T1000 (cell line): ENCODE measurements at regions not wholly inside any gene's neighbourhood (a gene's known extent, or its start where the extent isn't known, plus 50 kb on each side); places are given as distances from the start of the nearest gene placed in this dataset.
"Not testable (repeated sequence)": the region's sequence is repeated elsewhere in the genome, so short reads cannot be mapped to it uniquely, and the experiment has no call there.

Experiments used
- DNase-seq: peaks from one replicate; lab custom pipeline; 2025; ENCODE audit warnings: mixed read lengths; lab: John Stamatoyannopoulos, UW

- no peak for DNase-seq
These were observed 98.0 kb downstream of the VCPKMT start for GRCh38 chr14:50018201-50018932.

DNA sequence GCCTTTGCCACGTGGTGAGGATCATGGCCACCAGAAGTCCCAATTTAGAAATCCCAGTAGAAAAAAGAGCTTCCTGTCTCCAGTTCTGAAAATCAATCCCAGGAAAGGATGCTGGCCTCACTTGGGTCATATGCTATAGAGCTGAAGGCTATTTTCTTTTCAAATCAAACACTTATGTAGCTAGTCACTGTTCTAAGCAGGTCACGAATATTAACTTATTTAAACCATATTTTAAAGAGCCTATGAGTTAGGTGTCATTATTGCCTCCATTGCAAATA, 97.5 kb downstream of the VCPKMT start:
- no peak for DNase-seq

- no peak for DNase-seq
These were observed 96.2 kb downstream of the VCPKMT start for GRCh38 chr14:50020184-50020583.

GRCh38 chr14:50020799-50021198, 95.6 kb downstream of the VCPKMT start:
- DNase-seq: no peak

- DNase-seq: no peak
These were observed 94.9 kb downstream of the VCPKMT start for GRCh38 chr14:50021261-50022031.

DNA sequence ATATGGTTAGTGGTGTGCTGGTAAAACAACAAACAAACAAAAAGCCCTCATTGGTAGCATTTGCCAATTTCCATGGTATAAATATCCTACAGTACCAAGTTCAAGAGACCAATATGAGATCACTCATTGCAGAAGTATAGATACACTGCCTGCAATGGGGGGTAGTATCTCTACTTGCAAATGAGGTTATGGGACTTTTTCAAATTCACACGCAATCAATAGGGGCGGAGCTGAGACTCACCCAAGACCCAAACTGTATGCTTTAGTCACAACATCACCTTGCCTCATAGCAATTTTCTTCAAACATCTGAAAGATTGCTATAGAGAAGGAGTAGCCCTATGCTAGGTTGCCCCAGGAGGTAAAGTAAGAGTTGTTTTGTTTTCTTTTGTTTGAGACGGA, 93.7 kb downstream of the VCPKMT start:
- no peak for DNase-seq

GRCh38 chr14:50023671-50024490, 92.5 kb downstream of the VCPKMT start:
- no peak for DNase-seq

GRCh38 chr14:50025073-50025472, 91.3 kb downstream of the VCPKMT start:
- DNase-seq: no peak

GRCh38 chr14:50025776-50026175, 90.6 kb downstream of the VCPKMT start:
- DNase-seq: no peak

GRCh38 chr14:50026396-50026795, 90.0 kb downstream of the VCPKMT start:
- DNase-seq: no peak

GRCh38 chr14:50027816-50028215, 88.6 kb downstream of the VCPKMT start:
- no peak for DNase-seq

GRCh38 chr14:50028458-50028857, 87.9 kb downstream of the VCPKMT start:
- DNase-seq: no peak

- DNase-seq: no peak
These were observed 86.3 kb downstream of the VCPKMT start for GRCh38 chr14:50030036-50030435.

- DNase-seq: not testable (repeated sequence)
These were observed 85.5 kb downstream of the VCPKMT start for GRCh38 chr14:50030911-50031310.

- DNase-seq: no peak
These were observed 84.6 kb downstream of the VCPKMT start for GRCh38 chr14:50031602-50032313.

GRCh38 chr14:50032462-50033167, 83.8 kb downstream of the VCPKMT start:
- not testable (repeated sequence) for DNase-seq

- no peak for DNase-seq
These were observed 81.2 kb downstream of the VCPKMT start for GRCh38 chr14:50035214-50035613.

GRCh38 chr14:50036211-50036610, 80.2 kb downstream of the VCPKMT start:
- DNase-seq: no peak

DNA sequence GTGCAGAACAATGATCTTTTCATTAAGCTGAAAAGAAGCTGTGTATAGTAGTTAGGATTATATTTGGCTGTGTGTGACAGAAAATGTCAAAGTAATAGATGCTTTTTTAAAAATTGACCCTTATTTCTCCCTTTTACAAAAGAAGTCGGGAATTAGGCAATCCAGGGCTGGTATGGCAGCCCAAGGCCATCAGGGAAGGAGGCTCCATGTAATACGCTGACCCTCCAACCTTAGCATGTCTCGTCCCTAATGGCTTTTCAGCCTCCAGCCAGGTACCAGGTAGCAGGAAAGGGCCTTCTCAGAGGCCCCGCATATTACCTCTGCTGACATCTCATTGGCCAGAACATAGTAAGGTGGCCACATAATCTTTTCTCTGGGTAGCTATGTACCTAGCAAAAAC, 79.7 kb downstream of the VCPKMT start:
- no peak for DNase-seq

GRCh38 chr14:50037240-50037639, 79.1 kb downstream of the VCPKMT start:
- DNase-seq: no peak

DNA sequence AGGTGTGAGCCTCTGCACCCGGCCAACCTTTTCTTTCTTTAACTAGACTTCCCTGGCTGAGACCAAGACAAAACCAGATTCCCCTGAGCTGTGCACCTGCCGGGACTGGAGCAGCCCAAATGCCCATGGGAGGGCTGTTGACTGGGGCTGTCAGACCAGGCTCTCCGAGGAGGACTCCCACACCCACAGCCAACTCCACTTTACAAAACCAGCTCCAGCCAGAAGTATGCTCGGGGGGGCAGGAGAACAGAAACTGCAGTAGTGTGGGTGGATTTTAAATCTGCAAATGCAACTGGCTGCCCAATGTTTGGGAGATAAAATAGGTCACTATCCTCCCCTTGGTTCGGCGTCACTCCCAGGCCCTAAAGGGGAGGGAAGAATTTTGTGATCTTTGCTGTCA, 78.5 kb downstream of the VCPKMT start:
- DNase-seq: no peak
